ENCODE measurements at regions not wholly inside any gene's neighbourhood (a gene's known extent, or its start where the extent isn't known, plus 50 kb on each side); places are given as distances from the start of the nearest gene placed in this dataset.
"Not testable (repeated sequence)": the region's sequence is repeated elsewhere in the genome, so short reads cannot be mapped to it uniquely, and the experiment has no call there.

- DNase-seq (ENCODE audit: low spot score) = no peak
These were observed 130.8 kb upstream of the LARP1 start for GRCh38 chr5:154624341-154624740.

- DNase-seq (ENCODE audit: low spot score) = no peak
These were observed 134.8 kb upstream of the LARP1 start for GRCh38 chr5:154620411-154620810.

- DNase-seq (ENCODE audit: low spot score) = no peak
These were observed 136.5 kb upstream of the LARP1 start for GRCh38 chr5:154618696-154619095.

- DNase-seq (ENCODE audit: low spot score) = no peak
These were observed 136.6 kb upstream of the HAND1 start for GRCh38 chr5:154614595-154614994.

GRCh38 chr5:154614125-154614524 is 136.1 kb upstream of the HAND1 start:
- no peak for DNase-seq (ENCODE audit: low spot score)

- DNase-seq (ENCODE audit: low spot score) = no peak
These were observed 134.6 kb upstream of the HAND1 start for GRCh38 chr5:154612666-154613065.

- peak; percentile 3 for DNase-seq (ENCODE audit: low spot score)
These were observed 133.3 kb upstream of the HAND1 start for GRCh38 chr5:154611341-154611767.

- peak; percentile 65 for DNase-seq (ENCODE audit: low spot score)
These were observed 132.5 kb upstream of the HAND1 start for GRCh38 chr5:154610321-154611154.

GRCh38 chr5:154609251-154609650 is 131.2 kb upstream of the HAND1 start:
- no peak for DNase-seq (ENCODE audit: low spot score)

GRCh38 chr5:154608531-154609011 is 130.5 kb upstream of the HAND1 start:
- no peak for DNase-seq (ENCODE audit: low spot score)

- DNase-seq (ENCODE audit: low spot score) = no peak
These were observed 129.7 kb upstream of the HAND1 start for GRCh38 chr5:154607746-154608145.

GRCh38 chr5:154606246-154606645 is 128.2 kb upstream of the HAND1 start:
- DNase-seq (ENCODE audit: low spot score) = no peak

GRCh38 chr5:154603953-154604679 is 126.1 kb upstream of the HAND1 start:
- DNase-seq (ENCODE audit: low spot score) = no peak

- DNase-seq (ENCODE audit: low spot score) = no peak
These were observed 125.5 kb upstream of the HAND1 start for GRCh38 chr5:154603485-154603884.

GRCh38 chr5:154603011-154603410 is 125.0 kb upstream of the HAND1 start:
- no peak for DNase-seq (ENCODE audit: low spot score)

GRCh38 chr5:154601014-154601413 is 123.0 kb upstream of the HAND1 start:
- no peak for DNase-seq (ENCODE audit: low spot score)

GRCh38 chr5:154598021-154598420 is 120.0 kb upstream of the HAND1 start:
- no peak for DNase-seq (ENCODE audit: low spot score)

GRCh38 chr5:154596844-154597243 is 118.8 kb upstream of the HAND1 start:
- not testable (repeated sequence) for DNase-seq (ENCODE audit: low spot score)

GRCh38 chr5:154595662-154596061 is 117.6 kb upstream of the HAND1 start:
- no peak for DNase-seq (ENCODE audit: low spot score)

- DNase-seq (ENCODE audit: low spot score) = no peak
These were observed 115.8 kb upstream of the HAND1 start for GRCh38 chr5:154593796-154594195.

GRCh38 chr5:154593071-154593470 is 115.0 kb upstream of the HAND1 start:
- no peak for DNase-seq (ENCODE audit: low spot score)

- DNase-seq (ENCODE audit: low spot score) = no peak
These were observed 112.2 kb upstream of the HAND1 start for GRCh38 chr5:154590093-154590724.

GRCh38 chr5:154589511-154589910 is 111.5 kb upstream of the HAND1 start:
- DNase-seq (ENCODE audit: low spot score) = no peak
